ENCODE measurements at regions not wholly inside any gene's neighbourhood (a gene's known extent, or its start where the extent isn't known, plus 50 kb on each side); places are given as distances from the start of the nearest gene placed in this dataset.

DNA sequence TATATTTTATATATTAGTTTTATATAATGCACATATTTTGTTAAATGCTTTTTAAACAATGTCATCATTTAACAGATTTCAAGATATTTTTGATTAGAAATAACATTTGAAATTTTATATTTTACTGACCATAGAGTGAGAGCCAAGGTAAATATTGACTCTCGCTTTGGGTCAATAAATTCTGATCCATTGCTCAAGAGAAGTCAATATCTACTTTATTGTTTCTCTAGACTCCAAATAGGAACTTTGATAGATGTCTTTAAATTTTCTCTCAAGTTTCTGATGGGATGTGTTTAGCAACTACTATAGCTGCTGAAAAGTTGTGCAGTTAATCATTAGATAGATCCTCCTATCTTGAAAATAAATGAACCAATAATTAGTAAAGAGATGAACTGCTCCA, 61.4 kb upstream of the ATXN7L3B start:
- H3K4me3 ChIP-seq (ENCODE audit: low read depth, low read length), result no peak overlapping the region
- no peak for TF ChIP-seq POLR2A (IDR thresholded peaks at IDR 0.05; ENCODE audit: extremely low read depth, insufficient read length)
- TF ChIP-seq MYC (IDR thresholded peaks at IDR 0.05; ENCODE audit: low read depth, low read length), result no peak
- TF ChIP-seq, protein P1, sequence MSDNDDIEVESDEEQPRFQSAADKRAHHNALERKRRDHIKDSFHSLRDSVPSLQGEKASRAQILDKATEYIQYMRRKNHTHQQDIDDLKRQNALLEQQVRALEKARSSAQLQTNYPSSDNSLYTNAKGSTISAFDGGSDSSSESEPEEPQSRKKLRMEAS (IDR thresholded peaks at IDR 0.05; ENCODE audit: low read depth, low read length), result no peak
- TF ChIP-seq CTCF (IDR thresholded peaks at IDR 0.05; ENCODE audit: low read depth, low read length), result no peak
- no peak for DNase-seq (ENCODE audit: low read depth)

GRCh38 chr12:74481078-74481477, 56.6 kb upstream of the ATXN7L3B start:
- H3K4me3 ChIP-seq (ENCODE audit: low read depth, low read length), result no peak overlapping the region
- no peak for DNase-seq (ENCODE audit: low read depth)
- TF ChIP-seq CTCF (IDR thresholded peaks at IDR 0.05; ENCODE audit: low read depth, low read length) (no peak), MYC (IDR thresholded peaks at IDR 0.05; ENCODE audit: low read depth, low read length) (no peak), POLR2A (IDR thresholded peaks at IDR 0.05; ENCODE audit: extremely low read depth, insufficient read length) (no peak)
- TF ChIP-seq, protein P1 (IDR thresholded peaks at IDR 0.05; ENCODE audit: low read depth, low read length), result no peak

DNA sequence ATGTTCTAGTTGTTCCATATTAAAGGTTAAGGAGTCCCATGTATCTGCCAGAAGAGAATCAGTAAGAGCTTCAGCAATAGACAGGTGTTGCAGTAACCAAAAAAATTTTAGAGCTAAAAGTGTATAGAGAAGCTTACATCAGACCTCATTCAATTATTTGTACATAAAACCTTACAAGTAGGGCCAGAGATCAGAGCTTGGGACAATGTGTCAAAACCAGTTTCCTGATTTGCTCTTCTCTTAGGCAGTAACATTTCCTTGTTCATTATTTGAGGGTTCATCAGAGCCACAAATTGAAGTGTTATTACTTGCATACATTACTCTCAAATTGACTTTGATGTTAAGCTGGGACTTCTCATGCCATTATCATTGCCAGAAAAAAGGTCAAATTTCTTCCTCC, 55.5 kb upstream of the ATXN7L3B start:
- TF ChIP-seq MYC (IDR thresholded peaks at IDR 0.05; ENCODE audit: low read depth, low read length) (no peak), CTCF (IDR thresholded peaks at IDR 0.05; ENCODE audit: low read depth, low read length) (no peak), POLR2A (IDR thresholded peaks at IDR 0.05; ENCODE audit: extremely low read depth, insufficient read length) (no peak)
- no peak for DNase-seq (ENCODE audit: low read depth)
- no peak overlapping the region for H3K4me3 ChIP-seq (ENCODE audit: low read depth, low read length)

- no peak overlapping the region for H3K4me3 ChIP-seq (ENCODE audit: low read depth, low read length)
- no peak for TF ChIP-seq POLR2A (IDR thresholded peaks at IDR 0.05; ENCODE audit: extremely low read depth, insufficient read length)
- TF ChIP-seq, protein P1 (IDR thresholded peaks at IDR 0.05; ENCODE audit: low read depth, low read length), result no peak
- no peak for TF ChIP-seq MYC (IDR thresholded peaks at IDR 0.05; ENCODE audit: low read depth, low read length)
- no peak for TF ChIP-seq CTCF (IDR thresholded peaks at IDR 0.05; ENCODE audit: low read depth, low read length)
- DNase-seq (ENCODE audit: low read depth), result no peak
Measured at GRCh38 chr12:74483057-74483456, 54.6 kb upstream of the ATXN7L3B start.
